GM18909 (cell line): ENCODE measurements at regions not wholly inside any gene's neighbourhood (a gene's known extent, or its start where the extent isn't known, plus 50 kb on each side); places are given as distances from the start of the nearest gene placed in this dataset.
A peak's percentile ranks its signal among the peaks of the same experiment; 100 is the strongest.

Experiments
- ATAC-seq: cut with Tn5 transposase; IDR thresholded peaks from one replicate; pipeline ENCODE4 v1.9.1; 2021; ENCODE audit warnings: mild to moderate bottlenecking; ENCODE audit not compliant: unreplicated experiment, poor library complexity

DNA sequence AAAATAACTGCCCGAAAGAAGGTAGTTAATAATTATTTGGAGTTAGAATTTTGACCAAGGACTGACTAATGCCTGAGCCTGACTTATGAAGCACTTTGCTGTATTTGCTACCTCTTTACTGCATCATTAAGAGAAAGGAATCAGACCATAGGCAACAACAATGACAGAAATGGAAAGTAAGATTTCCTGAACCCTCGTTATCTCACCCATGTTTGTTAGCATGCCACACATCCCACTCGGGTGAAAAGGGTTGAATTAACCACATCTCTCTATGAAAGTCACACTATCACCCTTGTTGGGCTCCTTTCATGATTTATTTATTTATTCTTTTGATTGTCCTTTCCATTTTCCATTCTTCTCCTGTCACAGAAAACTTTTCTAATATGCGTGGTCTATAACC lies 59.6 kb downstream of the OLIG3 start:
- ATAC-seq = no peak

- peak; percentile 87 for ATAC-seq
Measured at GRCh38 chr6:137432054-137432611, 62.1 kb downstream of the OLIG3 start.

DNA sequence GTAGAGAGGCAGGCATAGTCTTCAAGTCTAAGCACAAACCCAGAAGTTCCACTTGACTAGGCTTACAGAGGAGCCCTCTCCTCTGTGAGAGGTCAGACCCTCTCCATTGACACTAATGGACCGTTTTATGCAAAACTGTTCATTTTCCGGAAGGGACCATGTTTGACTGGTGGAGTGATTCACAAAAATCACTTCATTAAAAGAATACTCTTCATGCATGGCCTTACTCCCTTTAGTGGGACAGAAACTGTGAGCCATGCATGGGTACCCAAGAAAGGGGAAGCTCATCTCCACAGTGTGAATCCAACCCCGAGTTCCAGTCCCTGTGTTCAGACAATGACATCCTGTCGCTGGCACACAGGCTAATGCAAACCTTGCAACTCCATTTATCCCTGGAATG lies 63.2 kb downstream of the OLIG3 start:
- ATAC-seq = peak; percentile 63

DNA sequence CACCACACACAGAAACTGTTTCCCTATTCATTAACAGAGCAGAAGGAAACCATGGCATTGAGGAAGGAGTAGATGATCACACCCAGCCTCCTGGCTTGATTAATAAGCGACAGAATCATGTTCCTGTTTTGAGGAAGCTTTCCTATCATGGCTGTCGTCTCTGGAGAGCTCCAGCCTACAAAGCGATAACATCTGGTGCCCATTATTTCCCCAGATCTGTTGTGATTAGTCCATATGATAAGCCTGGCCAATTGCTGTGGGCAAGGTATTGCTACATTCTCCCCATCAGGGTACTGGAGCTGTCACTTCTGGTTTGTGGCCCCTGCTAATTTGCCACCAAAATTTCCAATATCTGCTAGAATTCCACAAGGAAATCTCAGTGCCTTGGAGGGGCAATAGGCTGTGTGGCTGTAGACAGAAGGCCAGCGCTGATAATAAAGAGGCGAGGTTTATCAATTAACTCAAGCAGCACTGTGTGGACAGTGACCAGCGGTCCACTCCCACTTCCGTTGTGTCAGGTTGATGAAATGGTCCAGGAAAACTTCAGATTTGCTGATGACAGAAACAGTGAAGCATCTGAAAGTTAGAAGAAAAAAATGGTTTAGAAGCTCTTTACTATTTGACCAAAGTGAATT lies 66.4 kb downstream of the OLIG3 start:
- no peak for ATAC-seq

DNA sequence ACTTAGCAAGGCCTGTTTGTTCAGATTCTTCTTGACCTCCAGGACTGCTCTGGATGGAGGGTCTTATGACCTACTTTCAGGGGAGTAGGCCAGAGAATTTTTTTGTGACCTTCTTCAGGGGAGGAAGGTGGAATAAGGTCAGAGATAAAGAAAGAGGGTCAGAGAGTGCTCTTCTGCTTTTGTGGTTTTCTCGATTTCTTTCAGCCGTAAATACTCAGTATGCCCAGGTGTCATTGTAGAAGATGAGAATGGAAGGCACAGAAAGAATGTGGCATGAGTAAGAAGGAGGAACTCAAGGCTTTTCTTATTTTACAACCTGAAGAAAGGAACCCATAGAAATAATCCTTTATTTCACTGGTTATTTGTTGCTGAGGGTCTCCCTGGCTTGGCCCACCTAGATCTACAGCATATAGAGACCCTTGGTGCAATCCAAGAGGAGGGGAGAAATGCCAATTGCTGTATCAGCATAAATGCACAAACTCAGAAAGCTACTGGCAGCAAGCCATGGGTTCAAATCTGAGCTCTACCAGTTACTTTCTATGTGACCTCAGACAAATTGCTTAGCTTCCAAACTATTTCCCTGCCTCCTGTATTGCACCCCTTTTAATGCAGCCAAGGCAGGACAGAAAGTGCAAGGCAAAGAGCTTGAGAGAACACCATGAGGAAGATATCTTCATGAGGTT lies 68.0 kb downstream of the OLIG3 start:
- ATAC-seq = no peak

GRCh38 chr6:137424251-137424650 lies 69.9 kb downstream of the OLIG3 start:
- ATAC-seq = no peak

- ATAC-seq = no peak
Measured at GRCh38 chr6:137423451-137424168, 70.6 kb downstream of the OLIG3 start.

DNA sequence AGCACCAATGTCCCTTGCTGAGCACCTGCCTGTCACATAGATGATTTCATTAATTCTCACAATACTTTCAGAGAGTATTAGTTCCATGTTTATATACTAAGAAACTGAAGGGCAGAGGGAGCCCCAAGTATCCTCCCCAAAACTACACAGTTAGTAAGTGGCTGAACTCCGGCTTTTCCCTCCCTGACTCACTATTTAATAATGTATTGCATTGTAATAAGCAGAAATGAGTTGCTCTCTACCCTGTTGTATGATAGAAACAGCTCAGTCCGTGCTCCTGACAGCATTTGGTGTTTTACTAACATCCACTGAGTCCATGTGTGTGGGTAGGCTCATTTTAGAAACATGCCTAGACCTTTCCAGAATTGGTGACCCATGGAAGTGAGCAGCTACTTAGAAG lies 76.8 kb downstream of the OLIG3 start:
- ATAC-seq = no peak

GRCh38 chr6:137416376-137417109 lies 77.7 kb downstream of the OLIG3 start:
- ATAC-seq = no peak

DNA sequence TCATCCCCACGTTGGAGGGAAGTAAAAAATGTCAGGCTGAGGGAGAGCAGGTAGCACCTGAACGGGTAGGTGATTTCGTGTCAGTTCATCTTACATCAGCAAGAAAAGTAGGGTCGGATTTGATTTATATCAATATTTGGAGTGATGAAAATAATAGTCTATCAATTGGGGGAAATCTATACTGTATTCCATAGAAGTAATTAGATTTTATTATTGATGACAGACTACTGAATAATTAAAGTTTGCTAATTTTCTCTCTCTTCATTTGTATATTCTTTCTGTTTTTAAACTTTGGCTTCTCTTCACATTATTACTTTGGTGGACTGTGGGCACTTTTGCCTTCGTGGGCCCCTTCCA lies 78.4 kb downstream of the OLIG3 start:
- ATAC-seq = no peak

- ATAC-seq = peak; percentile 85
Measured at GRCh38 chr6:137415127-137415833, 78.9 kb downstream of the OLIG3 start.

DNA sequence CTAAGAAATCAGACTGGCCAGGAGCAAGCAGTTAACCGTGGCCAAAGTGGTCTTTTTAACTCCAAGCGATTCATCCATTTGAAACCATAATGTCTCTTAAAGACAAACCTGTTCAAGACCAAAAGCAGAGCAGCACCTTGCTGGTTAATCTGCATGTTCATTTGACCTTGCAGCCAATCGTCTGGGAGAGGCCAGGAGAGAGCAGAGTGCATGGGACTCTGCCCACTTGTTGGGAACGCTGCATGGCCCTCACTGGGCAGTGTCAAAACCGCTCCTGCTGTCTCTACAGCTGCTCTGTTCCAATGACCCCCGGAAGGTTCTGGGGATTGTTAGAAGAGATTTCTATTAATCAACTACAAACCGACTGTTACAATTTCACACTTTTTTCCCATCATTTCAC lies 79.6 kb downstream of the OLIG3 start:
- ATAC-seq = no peak

- ATAC-seq = no peak
Measured at GRCh38 chr6:137413482-137413881, 80.7 kb downstream of the OLIG3 start.

DNA sequence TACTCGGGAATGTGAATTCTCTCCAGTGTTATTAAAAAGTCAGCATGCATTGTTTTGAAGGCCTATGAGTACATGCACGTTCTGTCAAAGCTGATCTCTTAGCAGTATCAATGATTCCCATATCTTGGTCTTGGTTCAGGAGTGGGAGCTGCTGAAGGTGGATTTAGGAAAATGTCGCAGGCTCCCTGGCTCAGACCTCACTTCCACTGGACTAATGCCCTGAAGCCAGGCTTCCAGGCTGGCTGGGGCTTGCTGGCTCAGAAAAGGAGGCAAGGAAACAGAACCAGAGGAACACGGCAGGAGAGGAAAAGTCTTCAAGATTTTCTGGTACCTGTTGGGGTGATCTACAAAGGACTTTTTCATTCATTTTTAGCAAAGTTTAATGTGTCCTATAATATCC lies 81.6 kb downstream of the OLIG3 start:
- no peak for ATAC-seq

GRCh38 chr6:137409266-137409777 lies 84.9 kb downstream of the OLIG3 start:
- no peak for ATAC-seq

DNA sequence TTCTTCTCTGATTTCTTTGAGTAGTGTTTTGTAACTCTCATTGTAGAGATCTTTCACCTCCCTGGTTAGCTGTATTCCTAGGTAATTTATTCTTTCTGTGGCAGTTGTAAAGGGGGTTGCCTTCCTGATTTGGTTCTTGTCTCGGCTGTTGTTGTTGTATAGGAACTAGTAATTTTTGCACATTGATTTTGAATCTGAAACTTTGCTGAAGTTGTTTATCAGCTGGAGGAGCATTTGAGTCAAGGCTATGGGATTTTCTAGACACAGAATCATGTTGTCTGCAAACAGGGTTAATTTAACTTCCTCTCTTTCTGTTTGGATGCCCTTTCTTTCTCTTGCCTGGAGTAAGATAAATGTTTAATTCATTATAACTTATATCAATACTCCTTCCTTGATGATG lies 86.4 kb downstream of the OLIG3 start:
- ATAC-seq = no peak

DNA sequence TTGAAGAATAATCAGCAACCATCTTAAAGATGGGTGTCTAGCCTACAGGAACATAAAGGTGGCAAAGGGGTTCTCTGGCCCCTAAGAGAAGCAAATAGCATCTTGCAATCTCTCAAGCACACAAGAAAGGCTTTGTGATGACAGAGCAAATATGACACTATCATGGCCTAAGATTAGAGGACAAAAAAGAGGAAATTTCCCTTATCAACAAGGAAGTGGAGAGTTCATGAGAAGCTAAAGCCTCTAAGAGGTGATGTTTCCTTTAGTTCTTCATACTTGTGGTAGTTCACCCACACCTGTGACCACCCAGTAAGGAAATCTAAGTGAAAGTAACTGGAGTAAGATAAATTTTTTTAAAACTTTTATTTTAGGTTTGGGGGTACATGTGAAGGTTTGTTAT lies 88.4 kb downstream of the OLIG3 start:
- ATAC-seq = no peak

GRCh38 chr6:137403855-137404254 lies 90.3 kb downstream of the OLIG3 start:
- ATAC-seq = no peak

DNA sequence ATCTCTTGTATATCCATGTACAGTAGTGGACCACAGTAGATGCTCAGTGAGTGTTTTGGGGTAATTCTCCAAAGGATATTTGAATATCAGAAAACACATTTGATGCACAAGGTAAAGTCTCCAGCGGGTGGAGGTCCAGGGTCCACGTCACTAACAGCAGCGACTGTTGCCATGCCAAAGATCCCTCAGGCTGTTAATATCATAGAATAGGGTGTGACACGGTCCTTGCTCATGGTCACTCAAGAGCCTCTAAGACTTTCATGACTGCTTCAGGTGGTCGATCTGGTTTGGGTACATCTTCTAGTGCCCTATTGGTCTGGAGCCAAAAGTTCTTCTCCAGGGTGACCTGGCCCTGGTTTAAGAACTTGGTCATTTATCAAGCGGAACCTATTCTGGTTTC lies 90.8 kb downstream of the OLIG3 start:
- no peak for ATAC-seq

- no peak for ATAC-seq
Measured at GRCh38 chr6:137402143-137402680, 92.0 kb downstream of the OLIG3 start.
